ENCODE measurements at regions not wholly inside any gene's neighbourhood (a gene's known extent, or its start where the extent isn't known, plus 50 kb on each side); places are given as distances from the start of the nearest gene placed in this dataset.

DNA sequence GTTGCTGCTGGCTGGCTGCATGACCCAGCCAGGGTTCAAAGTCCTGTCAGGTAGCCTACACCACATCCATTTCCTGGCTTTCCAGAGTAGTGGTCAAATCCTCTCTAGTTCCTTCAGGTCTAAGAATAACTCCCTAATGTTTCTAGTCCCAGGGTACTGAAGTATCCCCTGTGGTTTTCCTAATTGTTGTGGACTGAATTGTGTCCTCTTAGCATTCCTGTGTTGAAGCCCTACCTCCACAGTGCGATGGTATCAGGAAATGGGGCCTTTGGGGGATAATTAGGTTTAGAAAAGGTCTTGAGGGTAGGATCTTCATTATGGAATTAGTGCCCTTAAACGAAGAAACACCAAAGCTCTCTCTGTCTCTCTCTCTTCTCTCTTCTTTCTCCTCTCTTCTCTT is 191.8 kb upstream of the CCNG1 start:
- ChIA-PET CTCF (no interaction called here), POLR2A (no interaction called here)
- TF ChIP-seq FOXA1 (IDR thresholded peaks at IDR 0.05) (no peak), SP1 (IDR thresholded peaks at IDR 0.05) (no peak), HDGF (IDR thresholded peaks at IDR 0.05; ENCODE audit: borderline replicate concordance) (no peak), FOXM1 (IDR thresholded peaks at IDR 0.05; ENCODE audit: borderline replicate concordance) (no peak), NFRKB (IDR thresholded peaks at IDR 0.05) (no peak), CTBP1 (IDR thresholded peaks at IDR 0.05; ENCODE audit: borderline replicate concordance) (no peak), ELF4 (IDR thresholded peaks at IDR 0.05) (no peak), ZNF384 (IDR thresholded peaks at IDR 0.05) (no peak)
- TF ChIP-seq, protein P1, sequence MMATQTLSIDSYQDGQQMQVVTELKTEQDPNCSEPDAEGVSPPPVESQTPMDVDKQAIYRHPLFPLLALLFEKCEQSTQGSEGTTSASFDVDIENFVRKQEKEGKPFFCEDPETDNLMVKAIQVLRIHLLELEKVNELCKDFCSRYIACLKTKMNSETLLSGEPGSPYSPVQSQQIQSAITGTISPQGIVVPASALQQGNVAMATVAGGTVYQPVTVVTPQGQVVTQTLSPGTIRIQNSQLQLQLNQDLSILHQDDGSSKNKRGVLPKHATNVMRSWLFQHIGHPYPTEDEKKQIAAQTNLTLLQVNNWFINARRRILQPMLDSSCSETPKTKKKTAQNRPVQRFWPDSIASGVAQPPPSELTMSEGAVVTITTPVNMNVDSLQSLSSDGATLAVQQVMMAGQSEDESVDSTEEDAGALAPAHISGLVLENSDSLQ (IDR thresholded peaks at IDR 0.05), result no peak
- DNase-seq (ENCODE audit: extremely low spot score), result no peak

DNA sequence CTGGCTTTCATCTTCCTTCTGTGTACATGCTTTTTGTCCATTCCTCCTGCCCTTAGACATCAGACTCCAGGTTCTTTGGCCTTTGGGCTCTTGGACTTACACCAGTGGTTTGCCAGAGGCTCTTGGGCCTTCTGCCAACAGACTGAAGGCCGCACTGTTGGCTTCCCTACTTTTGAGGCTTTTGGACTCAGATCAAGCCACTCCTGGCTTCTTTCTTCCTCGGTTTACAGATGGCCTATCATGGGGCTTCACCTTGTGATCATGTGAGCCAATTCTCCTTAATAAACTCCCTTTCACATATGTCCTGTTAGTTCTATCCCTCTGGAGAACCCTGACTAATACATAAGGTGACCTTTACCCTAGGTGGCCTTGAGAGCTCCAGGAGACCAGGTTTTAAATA is 189.1 kb upstream of the CCNG1 start:
- TF ChIP-seq FOXK2 (IDR thresholded peaks at IDR 0.05), result no peak
- no peak for TF ChIP-seq CTBP1 (IDR thresholded peaks at IDR 0.05; ENCODE audit: borderline replicate concordance)
- no peak for TF ChIP-seq LEF1 (IDR thresholded peaks at IDR 0.05; ENCODE audit: borderline replicate concordance)
- no peak for TF ChIP-seq SP1 (IDR thresholded peaks at IDR 0.05)
- no peak for TF ChIP-seq L3MBTL2 (conservative IDR thresholded peaks at IDR 0.05)
- TF ChIP-seq ELF4 (IDR thresholded peaks at IDR 0.05), result no peak
- no peak for TF ChIP-seq SUZ12 (IDR thresholded peaks at IDR 0.05)
- TF ChIP-seq ARNT (IDR thresholded peaks at IDR 0.05), result no peak
- no peak for TF ChIP-seq FOXM1 (IDR thresholded peaks at IDR 0.05; ENCODE audit: borderline replicate concordance)
- TF ChIP-seq HDGF (IDR thresholded peaks at IDR 0.05; ENCODE audit: borderline replicate concordance), result no peak
- TF ChIP-seq, protein P1 (IDR thresholded peaks at IDR 0.05), result no peak
- no peak for TF ChIP-seq ZNF384 (IDR thresholded peaks at IDR 0.05)
- TF ChIP-seq TARDBP (IDR thresholded peaks at IDR 0.05), result no peak
- TF ChIP-seq NFRKB (IDR thresholded peaks at IDR 0.05), result no peak
- TF ChIP-seq BHLHE40 (IDR thresholded peaks at IDR 0.05; ENCODE audit: borderline replicate concordance), result no peak
- no peak for TF ChIP-seq FOXA1 (IDR thresholded peaks at IDR 0.05)
- DNase-seq (ENCODE audit: extremely low spot score), result no peak
- POLR2A ChIA-PET, result no interaction called here
- CTCF ChIA-PET, result no interaction called here

DNA sequence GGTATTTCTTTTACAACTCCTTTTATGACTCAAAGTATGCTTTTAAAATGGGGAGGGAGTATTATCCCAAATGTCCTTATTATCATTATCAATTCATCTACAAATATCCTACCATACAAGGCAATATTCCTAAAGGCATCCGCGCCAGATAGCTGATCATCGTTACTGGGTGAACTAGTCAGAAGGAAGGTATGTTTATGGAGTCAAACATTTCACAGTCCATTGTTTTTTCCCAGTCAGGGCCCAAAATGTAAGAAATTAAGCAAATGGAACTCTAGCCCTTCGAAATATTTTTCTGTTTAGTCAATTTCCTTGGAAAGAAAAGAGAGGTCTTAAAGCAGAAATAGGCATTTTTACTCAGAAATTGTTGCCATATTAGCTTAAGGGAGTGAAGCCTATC is 188.5 kb upstream of the CCNG1 start:
- TF ChIP-seq, protein P1 (IDR thresholded peaks at IDR 0.05), result no peak
- no peak for TF ChIP-seq SUZ12 (IDR thresholded peaks at IDR 0.05)
- no peak for TF ChIP-seq TARDBP (IDR thresholded peaks at IDR 0.05)
- no peak for TF ChIP-seq HDGF (IDR thresholded peaks at IDR 0.05; ENCODE audit: borderline replicate concordance)
- TF ChIP-seq ELF4 (IDR thresholded peaks at IDR 0.05), result no peak
- no peak for TF ChIP-seq LEF1 (IDR thresholded peaks at IDR 0.05; ENCODE audit: borderline replicate concordance)
- TF ChIP-seq FOXA1 (IDR thresholded peaks at IDR 0.05), result no peak
- TF ChIP-seq NFRKB (IDR thresholded peaks at IDR 0.05), result no peak
- TF ChIP-seq ZNF384 (IDR thresholded peaks at IDR 0.05), result no peak
- TF ChIP-seq CTBP1 (IDR thresholded peaks at IDR 0.05; ENCODE audit: borderline replicate concordance), result no peak
- no peak for TF ChIP-seq SP1 (IDR thresholded peaks at IDR 0.05)
- TF ChIP-seq BHLHE40 (IDR thresholded peaks at IDR 0.05; ENCODE audit: borderline replicate concordance), result no peak
- no peak for TF ChIP-seq FOXK2 (IDR thresholded peaks at IDR 0.05)
- no peak for TF ChIP-seq ARNT (IDR thresholded peaks at IDR 0.05)
- DNase-seq (ENCODE audit: extremely low spot score), result no peak
- ChIA-PET CTCF (no interaction called here), POLR2A (no interaction called here)

DNA sequence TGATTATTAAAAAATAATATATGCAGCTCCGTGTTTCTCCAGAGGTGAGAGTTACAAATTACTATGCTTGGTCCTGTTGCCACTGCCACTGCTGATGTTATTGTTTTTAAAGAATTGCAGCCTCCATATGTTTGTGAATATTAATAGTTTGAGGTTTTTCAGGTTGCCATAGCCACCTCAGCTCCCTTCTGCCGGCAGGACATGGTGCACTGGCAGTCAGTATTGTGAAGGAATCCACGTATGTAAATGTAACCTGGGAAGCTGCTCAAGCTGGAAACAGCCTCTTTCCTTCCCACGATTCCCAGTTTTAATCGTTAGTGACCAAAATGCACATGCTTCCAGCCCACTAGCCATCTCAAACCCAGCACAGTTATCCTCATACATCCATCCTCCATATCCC is 184.4 kb upstream of the CCNG1 start:
- DNase-seq (ENCODE audit: extremely low spot score), result no peak
- no peak for TF ChIP-seq HDGF (IDR thresholded peaks at IDR 0.05; ENCODE audit: borderline replicate concordance)
- TF ChIP-seq, protein P1 (IDR thresholded peaks at IDR 0.05), result no peak
- TF ChIP-seq ELF4 (IDR thresholded peaks at IDR 0.05), result no peak
- no peak for TF ChIP-seq ARNT (IDR thresholded peaks at IDR 0.05)
- no peak for TF ChIP-seq SUZ12 (IDR thresholded peaks at IDR 0.05)
- TF ChIP-seq ZNF384 (IDR thresholded peaks at IDR 0.05), result no peak
- no peak for TF ChIP-seq CTBP1 (IDR thresholded peaks at IDR 0.05; ENCODE audit: borderline replicate concordance)
- POLR2A ChIA-PET, result no interaction called here
- CTCF ChIA-PET, result no interaction called here

DNA sequence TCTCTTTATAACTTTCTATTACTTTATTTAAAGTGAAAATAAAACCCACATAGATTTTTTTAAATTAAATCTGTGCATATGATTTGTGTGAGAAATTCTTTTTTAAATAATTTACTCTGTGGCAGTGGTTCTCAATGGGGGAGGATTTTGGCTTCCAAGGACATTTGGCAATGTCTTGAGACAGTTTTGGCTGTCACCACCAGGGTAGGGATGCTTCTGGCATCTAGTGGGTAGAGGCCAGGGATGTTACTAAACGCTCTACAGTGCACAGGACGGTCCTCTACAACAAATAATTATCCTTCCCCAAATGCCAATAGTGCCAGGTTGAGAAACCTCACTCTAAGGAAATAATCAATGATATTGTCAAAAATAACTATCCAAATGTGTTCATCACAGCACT is 177.9 kb upstream of the CCNG1 start:
- no peak for DNase-seq (ENCODE audit: extremely low spot score)
- ChIA-PET POLR2A (no interaction called here), CTCF (no interaction called here)
- TF ChIP-seq HDGF (IDR thresholded peaks at IDR 0.05; ENCODE audit: borderline replicate concordance), result no peak
- no peak for TF ChIP-seq FOXK2 (IDR thresholded peaks at IDR 0.05)
- TF ChIP-seq CTBP1 (IDR thresholded peaks at IDR 0.05; ENCODE audit: borderline replicate concordance), result no peak
- no peak for TF ChIP-seq L3MBTL2 (conservative IDR thresholded peaks at IDR 0.05)
- no peak for TF ChIP-seq ELF4 (IDR thresholded peaks at IDR 0.05)
- TF ChIP-seq ARNT (IDR thresholded peaks at IDR 0.05), result no peak
- TF ChIP-seq ZNF384 (IDR thresholded peaks at IDR 0.05), result no peak
- no peak for TF ChIP-seq SUZ12 (IDR thresholded peaks at IDR 0.05)
- no peak for TF ChIP-seq BHLHE40 (IDR thresholded peaks at IDR 0.05; ENCODE audit: borderline replicate concordance)
- TF ChIP-seq TARDBP (IDR thresholded peaks at IDR 0.05), result no peak

DNA sequence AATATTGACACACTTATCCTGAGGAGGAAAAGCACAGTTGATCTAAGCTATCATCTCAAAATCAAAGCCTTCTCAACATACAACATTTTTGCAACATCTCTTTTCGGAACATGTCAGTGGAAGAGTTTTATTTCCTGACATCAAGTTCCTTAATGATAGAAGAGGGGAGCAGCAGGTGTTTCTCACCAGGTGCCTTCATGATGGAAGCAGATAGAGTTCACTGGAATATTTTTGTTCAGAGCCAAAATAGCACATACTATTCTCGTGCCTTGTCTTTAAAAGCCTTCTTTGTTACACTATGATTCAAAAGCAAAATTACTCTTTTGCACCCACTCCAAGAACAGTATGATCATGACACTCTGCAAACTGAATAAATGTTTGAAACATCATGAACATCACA is 176.9 kb upstream of the CCNG1 start:
- ChIA-PET CTCF (no interaction called here), POLR2A (no interaction called here)
- TF ChIP-seq LEF1 (IDR thresholded peaks at IDR 0.05; ENCODE audit: borderline replicate concordance) (no peak), HDGF (IDR thresholded peaks at IDR 0.05; ENCODE audit: borderline replicate concordance) (no peak), L3MBTL2 (conservative IDR thresholded peaks at IDR 0.05) (no peak), ARNT (IDR thresholded peaks at IDR 0.05) (no peak), ELF4 (IDR thresholded peaks at IDR 0.05) (no peak), FOXA1 (IDR thresholded peaks at IDR 0.05) (no peak), FOXK2 (IDR thresholded peaks at IDR 0.05) (no peak), CTBP1 (IDR thresholded peaks at IDR 0.05; ENCODE audit: borderline replicate concordance) (no peak), ZNF384 (IDR thresholded peaks at IDR 0.05) (no peak), TARDBP (IDR thresholded peaks at IDR 0.05) (no peak), NFRKB (IDR thresholded peaks at IDR 0.05) (no peak), SUZ12 (IDR thresholded peaks at IDR 0.05) (no peak), FOXM1 (IDR thresholded peaks at IDR 0.05; ENCODE audit: borderline replicate concordance) (no peak), BHLHE40 (IDR thresholded peaks at IDR 0.05; ENCODE audit: borderline replicate concordance) (no peak), SP1 (IDR thresholded peaks at IDR 0.05) (no peak)
- TF ChIP-seq, protein P1 (IDR thresholded peaks at IDR 0.05), result no peak
- no peak for DNase-seq (ENCODE audit: extremely low spot score)

All from HEK293T (cell line).